ENCODE measurements at regions not wholly inside any gene's neighbourhood (a gene's known extent, or its start where the extent isn't known, plus 50 kb on each side); places are given as distances from the start of the nearest gene placed in this dataset.

GRCh38 chr1:13965770-13966398, 265.9 kb downstream of the PRDM2 start:
- dilution Hi-C loops (cut with MboI; ENCODE audit: extremely low pct_ligation_motif_present, low sequenced_read_pairs) = no loop called here
- Histone ChIP-seq H3K36me3 (ENCODE audit: control insufficient read depth in 2 of 2, extremely low read depth in 1 of 2, insufficient read depth in 2 of 2, low read length in 2 of 2) (no peaks in the 10 kb centered on the region), H3K9me3 (ENCODE audit: control insufficient read depth, low read depth, low read length) (peaks cover under 1% of the 10 kb centered on the region), H3K27ac (ENCODE audit: control insufficient read depth, insufficient read depth, low read length) (no peak overlapping the region), H2AFZ (ENCODE audit: control insufficient read depth, low read length) (no peak overlapping the region), H3K79me2 (ENCODE audit: control insufficient read depth, insufficient read depth, low read length) (no peaks in the 10 kb centered on the region), H3K4me1 (ENCODE audit: control insufficient read depth, extremely low read depth, insufficient read depth, low read length) (no peaks in the 10 kb centered on the region), H3K4me2 (ENCODE audit: control insufficient read depth, extremely low read depth, insufficient read depth, low read depth, low read length) (no peak overlapping the region), H3K27me3 (ENCODE audit: control insufficient read depth, extremely low read depth, insufficient read depth, low read length) (peaks cover 10% of the 10 kb centered on the region), H4K20me1 (ENCODE audit: control insufficient read depth, extremely low read depth, insufficient read depth, low read length) (no peaks in the 10 kb centered on the region), H3K9me1 (ENCODE audit: control insufficient read depth, extremely low read depth, insufficient read depth, low read length) (no peaks in the 10 kb centered on the region), H3K9ac (ENCODE audit: control insufficient read depth, extremely low read depth, insufficient read depth, low read length) (no peak overlapping the region), H3K4me3 (ENCODE audit: control insufficient read depth in 2 of 3, extremely low read depth in 1 of 3, insufficient read depth in 2 of 3, low read depth in 1 of 3, low read length in 3 of 3) (no peak overlapping the region)
- peak; percentile 63 to 87 (median 73) for TF ChIP-seq CTCF (optimal IDR thresholded peaks at IDR 0.05 in 1 of 3, IDR thresholded peaks at IDR 0.05 in 1 of 3, conservative IDR thresholded peaks at IDR 0.05 in 1 of 3; ENCODE audit: extremely low read depth in 1 of 3, insufficient read depth in 2 of 3, low read length in 3 of 3)
- no peak for TF ChIP-seq EZH2 (IDR thresholded peaks at IDR 0.05; ENCODE audit: low read length)
- DNase-seq (ENCODE audit: low read depth, low spot score) (no peak), FAIRE-seq (peak; percentile 61)

- no peak for FAIRE-seq
These were observed 267.7 kb downstream of the PRDM2 start for GRCh38 chr1:13967707-13968106.

GRCh38 chr1:13968361-13968760, 268.4 kb downstream of the PRDM2 start:
- DNase-seq (ENCODE audit: low read depth, low spot score) = no peak
- Histone ChIP-seq H3K4me1 (ENCODE audit: control insufficient read depth, extremely low read depth, insufficient read depth, low read length) (no peaks in the 10 kb centered on the region), H3K4me3 (ENCODE audit: control insufficient read depth in 2 of 3, extremely low read depth in 1 of 3, insufficient read depth in 2 of 3, low read depth in 1 of 3, low read length in 3 of 3) (no peak overlapping the region), H3K9ac (ENCODE audit: control insufficient read depth, extremely low read depth, insufficient read depth, low read length) (no peak overlapping the region), H3K36me3 (ENCODE audit: control insufficient read depth in 2 of 2, extremely low read depth in 1 of 2, insufficient read depth in 2 of 2, low read length in 2 of 2) (no peaks in the 10 kb centered on the region), H3K9me1 (ENCODE audit: control insufficient read depth, extremely low read depth, insufficient read depth, low read length) (no peaks in the 10 kb centered on the region), H3K9me3 (ENCODE audit: control insufficient read depth, low read depth, low read length) (peaks cover 5% of the 10 kb centered on the region), H3K79me2 (ENCODE audit: control insufficient read depth, insufficient read depth, low read length) (no peaks in the 10 kb centered on the region), H2AFZ (ENCODE audit: control insufficient read depth, low read length) (no peak overlapping the region), H3K27ac (ENCODE audit: control insufficient read depth, insufficient read depth, low read length) (no peak overlapping the region), H3K27me3 (ENCODE audit: control insufficient read depth, extremely low read depth, insufficient read depth, low read length) (peaks cover 10% of the 10 kb centered on the region), H4K20me1 (ENCODE audit: control insufficient read depth, extremely low read depth, insufficient read depth, low read length) (no peaks in the 10 kb centered on the region), H3K4me2 (ENCODE audit: control insufficient read depth, extremely low read depth, insufficient read depth, low read depth, low read length) (no peak overlapping the region)
- FAIRE-seq = no peak
- dilution Hi-C loops (cut with MboI; ENCODE audit: extremely low pct_ligation_motif_present, low sequenced_read_pairs) = no loop called here
- TF ChIP-seq CTCF (optimal IDR thresholded peaks at IDR 0.05 in 1 of 3, IDR thresholded peaks at IDR 0.05 in 1 of 3, conservative IDR thresholded peaks at IDR 0.05 in 1 of 3; ENCODE audit: extremely low read depth in 1 of 3, insufficient read depth in 2 of 3, low read length in 3 of 3) (no peak), EZH2 (IDR thresholded peaks at IDR 0.05; ENCODE audit: low read length) (no peak)

More at GRCh38 chr1:13967707-13968106, 267.7 kb downstream of the PRDM2 start:
- DNase-seq (ENCODE audit: low read depth, low spot score) = no peak
- Histone ChIP-seq H2AFZ (ENCODE audit: control insufficient read depth, low read length) (no peak overlapping the region), H3K9me3 (ENCODE audit: control insufficient read depth, low read depth, low read length) (peaks cover 5% of the 10 kb centered on the region), H3K27ac (ENCODE audit: control insufficient read depth, insufficient read depth, low read length) (no peak overlapping the region), H3K4me1 (ENCODE audit: control insufficient read depth, extremely low read depth, insufficient read depth, low read length) (no peaks in the 10 kb centered on the region), H3K9ac (ENCODE audit: control insufficient read depth, extremely low read depth, insufficient read depth, low read length) (no peak overlapping the region), H3K79me2 (ENCODE audit: control insufficient read depth, insufficient read depth, low read length) (no peaks in the 10 kb centered on the region), H4K20me1 (ENCODE audit: control insufficient read depth, extremely low read depth, insufficient read depth, low read length) (no peaks in the 10 kb centered on the region), H3K9me1 (ENCODE audit: control insufficient read depth, extremely low read depth, insufficient read depth, low read length) (no peaks in the 10 kb centered on the region), H3K4me3 (ENCODE audit: control insufficient read depth in 2 of 3, extremely low read depth in 1 of 3, insufficient read depth in 2 of 3, low read depth in 1 of 3, low read length in 3 of 3) (no peak overlapping the region), H3K27me3 (ENCODE audit: control insufficient read depth, extremely low read depth, insufficient read depth, low read length) (peaks cover 10% of the 10 kb centered on the region), H3K4me2 (ENCODE audit: control insufficient read depth, extremely low read depth, insufficient read depth, low read depth, low read length) (no peak overlapping the region), H3K36me3 (ENCODE audit: control insufficient read depth in 2 of 2, extremely low read depth in 1 of 2, insufficient read depth in 2 of 2, low read length in 2 of 2) (no peaks in the 10 kb centered on the region)
- dilution Hi-C loops (cut with MboI; ENCODE audit: extremely low pct_ligation_motif_present, low sequenced_read_pairs) = no loop called here
- TF ChIP-seq EZH2 (IDR thresholded peaks at IDR 0.05; ENCODE audit: low read length) = no peak
